Endothelial cell of umbilical vein (primary cell): ENCODE measurements at regions not wholly inside any gene's neighbourhood (a gene's known extent, or its start where the extent isn't known, plus 50 kb on each side); places are given as distances from the start of the nearest gene placed in this dataset.

Experiments used
- BruUV-seq: library from RNA; stranded (reverse); fragments of 400-500 nt; replicated peaks from 2 replicates; lab custom pipeline; 2021; lab: Mats Ljungman, UMichigan
- CTCF ChIA-PET: fragments of 300-600, 350-600 bp; sonication (Branson Sonifier 250); formaldehyde crosslinking; loops from one replicate; lab custom pipeline; 2021; ENCODE audit warnings: antibody characterized with exemption, inconsistent platforms; lab: Charles Lee
- POLR2A ChIA-PET: fragments of 300-600, 350-600 bp; sonication (Branson Sonifier 250); formaldehyde crosslinking; loops from one replicate; lab custom pipeline; 2021; ENCODE audit warnings: antibody characterized with exemption, inconsistent platforms; lab: Charles Lee
- DNase-seq: peaks from one replicate; pipeline ENCODE4 v3.0.0-alpha.2; 2011; ENCODE audit warnings: low read depth, low spot score
- FAIRE-seq: peaks from 2 replicates; lab custom pipeline; 2011; peaks lifted over from hg19 to GRCh38; lab: Jason Lieb, UNC
- H2AFZ ChIP-seq: 2 replicates; pipeline ENCODE4 v1.6.0; 2012; ENCODE audit warnings: low read depth, low read length, control low read depth, inconsistent platforms
- H3K27ac ChIP-seq: 2 replicates; pipeline ENCODE4 v1.5.1; 2011; ENCODE audit warnings: low read depth, mild to moderate bottlenecking, control low read depth, low read length, moderate library complexity; ENCODE audit not compliant: insufficient read depth
- H3K27me3 ChIP-seq, 2 experiments: 2 replicates each; pipeline versions ENCODE4 v1.6.0 to v1.6.1; 2011; ENCODE audit warnings: low read length in 2 of 2, mixed read lengths in 1 of 2; ENCODE audit not compliant: control insufficient read depth in 2 of 2, insufficient read depth in 2 of 2
- H3K36me3 ChIP-seq, 2 experiments: 2 replicates in 1 of 2; 3 replicates in 1 of 2; pipeline ENCODE4 v1.5.1; 2011; ENCODE audit warnings: low read length in 2 of 2, mild to moderate bottlenecking in 1 of 2, moderate library complexity in 1 of 2; ENCODE audit not compliant: control insufficient read depth in 2 of 2, insufficient read depth in 2 of 2; ENCODE audit errors: extremely low read depth in 1 of 2
- H3K4me1 ChIP-seq: 3 replicates; pipeline ENCODE4 v1.5.1; 2011; ENCODE audit warnings: mild to moderate bottlenecking, low read length; ENCODE audit not compliant: control insufficient read depth, insufficient read depth; ENCODE audit errors: extremely low read depth
- H3K4me2 ChIP-seq: 2 replicates; pipeline ENCODE4 v1.6.1; 2011; ENCODE audit warnings: low read length, control low read depth, mixed read lengths; ENCODE audit not compliant: insufficient read depth
- H3K4me3 ChIP-seq, 3 experiments: fragments of 200-600 bp in 1 of 3; sonication (generic), shearing (Covaris generic) in 1 of 3; replicated peaks in 1 of 3; 2 replicates each; pipeline ENCODE4 v1.5.1; 2011 to 2016; ENCODE audit warnings: control low read depth in 3 of 3, low read length in 3 of 3, mild to moderate bottlenecking in 2 of 3, inconsistent platforms in 1 of 3, low read depth in 1 of 3, moderate library complexity in 1 of 3; ENCODE audit not compliant: insufficient read depth in 1 of 3
- H3K79me2 ChIP-seq: 2 replicates; pipeline ENCODE4 v1.6.0; 2012; ENCODE audit warnings: low read length, inconsistent platforms; ENCODE audit not compliant: control insufficient read depth, insufficient read depth
- H3K9ac ChIP-seq: replicated peaks from 2 replicates; pipeline ENCODE3; 2011; ENCODE audit warnings: low read length, control low read depth; ENCODE audit not compliant: insufficient read depth; ENCODE audit errors: extremely low read depth
- H3K9me1 ChIP-seq: replicated peaks from 3 replicates; pipeline ENCODE4 v1.6.0; 2011; ENCODE audit warnings: mild to moderate bottlenecking, low read length; ENCODE audit not compliant: control insufficient read depth, insufficient read depth; ENCODE audit errors: extremely low read depth
- H3K9me3 ChIP-seq: replicated peaks from 2 replicates; pipeline ENCODE4 v1.5.1; 2012; ENCODE audit warnings: low read length, inconsistent platforms; ENCODE audit not compliant: control insufficient read depth, insufficient read depth
- H4K20me1 ChIP-seq: replicated peaks from 2 replicates; pipeline ENCODE3; 2011; ENCODE audit warnings: mild to moderate bottlenecking, low read length; ENCODE audit not compliant: control insufficient read depth, insufficient read depth; ENCODE audit errors: extremely low read depth
- CTCF ChIP-seq, 2 donors: IDR thresholded peaks; 1 replicate in 1 of 2; 2 replicates in 1 of 2; pipeline ENCODE4 v1.5.1; 2011; ENCODE audit warnings: low read length in 2 of 2, mild to moderate bottlenecking in 2 of 2, moderate library complexity in 2 of 2, control low read depth in 1 of 2, inconsistent platforms in 1 of 2, low read depth in 1 of 2; ENCODE audit not compliant: insufficient read depth in 1 of 2; ENCODE audit errors: extremely low read depth in 1 of 2
- EZH2 ChIP-seq: IDR thresholded peaks from 2 replicates; pipeline ENCODE4 v1.6.1; 2012; ENCODE audit warnings: borderline replicate concordance, low read depth, mild to moderate bottlenecking, moderate library complexity, low read length, inconsistent platforms; ENCODE audit not compliant: severe bottlenecking
- FOS ChIP-seq: IDR thresholded peaks from 2 replicates; pipeline ENCODE4 v1.6.1; 2011; ENCODE audit warnings: mild to moderate bottlenecking, low read length, moderate library complexity, borderline replicate concordance; ENCODE audit not compliant: insufficient read depth
- GATA2 ChIP-seq: IDR thresholded peaks from 2 replicates; pipeline ENCODE4 v1.7.0; 2011; ENCODE audit warnings: low read depth, mild to moderate bottlenecking, moderate library complexity, mixed read lengths, low read length; ENCODE audit not compliant: insufficient read length, insufficient read depth
- JUN ChIP-seq: IDR thresholded peaks from 2 replicates; pipeline ENCODE4 v1.6.1; 2011; ENCODE audit warnings: borderline replicate concordance, low read depth; ENCODE audit not compliant: insufficient read length, insufficient read depth
- MAX ChIP-seq: IDR thresholded peaks from 2 replicates; pipeline ENCODE4 v1.6.1; 2011; ENCODE audit not compliant: insufficient read depth, insufficient read length
- MYC ChIP-seq: IDR thresholded peaks from one replicate; pipeline ENCODE4 v1.6.1; 2011; ENCODE audit warnings: mild to moderate bottlenecking, low read depth, low read length
- POLR2A ChIP-seq: IDR thresholded peaks from 2 replicates; pipeline ENCODE4 v1.6.1; 2012; ENCODE audit warnings: low read depth, mild to moderate bottlenecking, control low read depth, low read length
- POLR2AphosphoS5 ChIP-seq: IDR thresholded peaks from 2 replicates; pipeline ENCODE4 v1.6.1; 2012; ENCODE audit warnings: low read depth, mild to moderate bottlenecking, control low read depth, low read length, moderate library complexity; ENCODE audit not compliant: insufficient read depth
- dilution Hi-C: fragments of 300-500 bp; cut with MboI; formaldehyde crosslinking; loops from one replicate; pipeline ENCODE4 v1.15.0; 2019; ENCODE audit warnings: low sequenced_read_pairs; ENCODE audit not compliant: extremely low pct_ligation_motif_present
- intact Hi-C: fragments of 100-400 bp; cut with micrococcal nuclease; formaldehyde crosslinking; loops from one replicate; pipeline ENCODE4 v1.10.0; 2022

- intact Hi-C loops: no loop called here
- Histone ChIP-seq H3K9me1 (no peaks in the 10 kb centered on the region), H3K9ac (no peak overlapping the region), H3K9me3 (no peaks in the 10 kb centered on the region), H4K20me1 (no peaks in the 10 kb centered on the region), H3K4me1 (no peaks in the 10 kb centered on the region), H3K36me3 (no peaks in the 10 kb centered on the region), H3K4me2 (no peak overlapping the region), H3K27me3 (no peaks in the 10 kb centered on the region), H3K27ac (no peak overlapping the region), H3K4me3 (no peak overlapping the region), H3K79me2 (no peaks in the 10 kb centered on the region), H2AFZ (no peak overlapping the region)
- DNase-seq (no peak), FAIRE-seq (no peak)
- CTCF ChIA-PET: no interaction called here
- TF ChIP-seq MAX: no peak
- no peak for TF ChIP-seq POLR2AphosphoS5
- TF ChIP-seq CTCF (IDR thresholded peaks at IDR 0.05; ENCODE audit: extremely low read depth in 1 of 2, insufficient read depth in 1 of 2, low read depth in 1 of 2, low read length in 2 of 2): no peak
- no peak for TF ChIP-seq POLR2A
- no peak for TF ChIP-seq EZH2
- TF ChIP-seq JUN: no peak
- no peak for TF ChIP-seq GATA2
- TF ChIP-seq FOS: no peak
- no peak for TF ChIP-seq MYC
- POLR2A ChIA-PET: no interaction called here
- BruUV-seq: no TSS peak
- dilution Hi-C loops: no loop called here
Measured at GRCh38 chr10:55200020-55200419, 399.0 kb upstream of the PCDH15 start.
